GM21447 (cell line): ENCODE measurements at regions not wholly inside any gene's neighbourhood (a gene's known extent, or its start where the extent isn't known, plus 50 kb on each side); places are given as distances from the start of the nearest gene placed in this dataset.
"Not testable (repeated sequence)": the region's sequence is repeated elsewhere in the genome, so short reads cannot be mapped to it uniquely, and the experiment has no call there.

ENCODE experiments used
- ATAC-seq: cut with Tn5 transposase; IDR thresholded peaks from one replicate; pipeline ENCODE4 v1.9.1; 2021; ENCODE audit not compliant: unreplicated experiment

DNA sequence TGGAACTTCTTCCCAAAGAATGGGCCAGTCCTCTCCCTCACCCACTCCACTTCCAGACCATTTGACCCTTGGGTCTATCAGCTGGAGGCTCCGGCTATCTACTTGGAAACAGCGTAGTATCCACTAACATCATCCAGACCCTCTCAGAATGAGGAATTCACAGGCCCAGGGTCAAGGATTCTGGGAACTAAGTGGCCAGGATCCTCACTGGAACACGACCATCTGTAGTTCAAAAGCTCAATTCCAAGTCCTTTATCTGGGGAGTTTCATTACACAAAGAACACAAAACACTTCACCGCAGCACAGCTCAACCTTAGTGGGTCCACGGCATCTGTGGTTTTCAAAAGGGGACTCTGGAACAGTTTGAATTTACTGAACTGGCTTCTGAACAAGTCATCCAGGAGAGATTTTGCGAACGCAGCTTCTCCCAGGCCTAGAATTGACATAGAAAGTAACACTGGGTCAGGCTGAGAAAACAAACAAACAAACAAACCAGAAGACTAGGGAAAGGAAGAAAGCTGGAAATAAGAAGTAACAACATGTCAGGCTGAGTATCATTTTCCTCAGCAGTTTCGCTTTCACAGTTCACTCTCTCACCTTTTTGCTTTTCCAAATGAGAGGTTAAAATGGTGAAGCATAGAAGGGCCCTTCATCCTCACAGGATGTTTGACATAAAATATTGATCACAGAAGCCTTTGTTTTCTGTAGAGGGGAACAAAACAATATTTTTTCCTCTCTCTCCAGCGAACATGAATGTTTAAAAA, 57.6 kb upstream of the USP6NL start:
- no peak for ATAC-seq

DNA sequence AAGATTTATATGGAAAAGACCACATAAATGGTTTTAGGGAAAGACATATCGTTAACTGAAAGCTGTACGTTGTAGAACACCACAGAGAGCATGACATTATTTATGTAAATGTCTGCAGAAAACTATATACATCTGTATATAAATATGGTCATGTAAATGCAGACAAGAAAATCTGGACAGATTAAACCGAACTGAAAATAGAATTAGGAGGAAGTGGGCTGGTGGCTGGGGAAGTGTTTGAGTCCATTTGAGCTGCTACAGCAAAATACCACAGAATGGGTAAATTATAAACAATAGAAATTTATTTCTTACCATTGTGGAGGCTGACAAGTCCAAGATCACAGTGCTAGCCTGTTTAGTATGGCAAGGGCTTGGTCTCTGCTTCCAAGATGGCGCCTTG, 56.3 kb upstream of the USP6NL start:
- ATAC-seq, result no peak

DNA sequence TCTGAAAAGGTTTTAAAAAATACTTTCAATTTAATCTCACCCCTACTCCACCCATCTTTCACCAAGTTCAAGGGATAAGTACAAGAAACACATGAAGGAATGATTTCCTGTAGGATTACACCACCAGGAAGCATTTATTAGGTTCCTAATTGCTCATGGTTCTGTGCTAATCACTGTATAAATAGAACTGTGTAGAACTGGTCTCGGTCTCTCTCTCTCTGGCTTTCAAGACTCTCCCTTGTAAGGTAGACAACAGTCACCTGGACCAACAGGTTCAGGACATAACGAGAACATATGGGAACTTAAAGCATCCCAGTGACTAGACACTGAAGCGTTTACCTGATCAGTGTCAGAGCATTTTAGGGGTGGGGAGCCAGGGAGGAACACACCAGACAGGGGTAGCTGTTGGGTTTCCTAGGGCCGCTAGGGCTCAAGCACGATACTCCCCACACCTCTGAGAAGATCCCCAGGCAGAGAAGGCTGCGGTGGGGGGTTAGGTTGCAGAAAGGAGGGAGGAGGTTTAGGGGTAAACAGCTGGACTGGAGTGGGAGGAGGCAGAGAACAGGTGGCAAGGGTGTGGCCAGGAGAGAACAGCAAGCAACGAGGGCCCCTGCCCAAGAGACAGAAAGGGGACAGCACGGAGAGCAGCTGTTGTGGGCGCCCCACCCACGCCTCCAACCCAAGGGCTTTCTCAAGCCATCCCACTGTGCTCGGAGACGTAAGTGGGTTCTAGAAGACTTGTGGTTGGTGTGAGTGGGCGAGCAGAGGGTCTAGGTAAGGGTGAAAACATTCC, 52.5 kb upstream of the USP6NL start:
- peak; percentile 76 for ATAC-seq

DNA sequence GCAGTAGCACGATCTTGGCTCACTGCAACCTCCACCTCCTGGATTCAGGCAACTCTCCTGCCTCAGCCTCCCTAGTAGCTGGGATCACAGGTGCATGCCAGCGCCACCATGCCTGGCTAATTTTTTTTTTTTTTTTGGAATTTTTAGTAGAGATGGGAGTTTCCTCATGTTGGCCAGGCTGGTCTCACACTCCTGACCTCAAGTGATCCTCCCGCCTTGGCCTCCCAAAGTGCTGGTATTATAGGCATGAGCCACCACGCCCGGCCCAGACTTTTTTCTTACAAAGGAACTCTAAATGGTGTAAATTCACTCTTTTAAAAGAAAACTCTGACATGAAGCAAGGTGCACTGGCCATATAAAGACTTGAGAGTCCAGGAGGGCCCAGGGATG, 51.7 kb upstream of the USP6NL start:
- not testable (repeated sequence) for ATAC-seq

DNA sequence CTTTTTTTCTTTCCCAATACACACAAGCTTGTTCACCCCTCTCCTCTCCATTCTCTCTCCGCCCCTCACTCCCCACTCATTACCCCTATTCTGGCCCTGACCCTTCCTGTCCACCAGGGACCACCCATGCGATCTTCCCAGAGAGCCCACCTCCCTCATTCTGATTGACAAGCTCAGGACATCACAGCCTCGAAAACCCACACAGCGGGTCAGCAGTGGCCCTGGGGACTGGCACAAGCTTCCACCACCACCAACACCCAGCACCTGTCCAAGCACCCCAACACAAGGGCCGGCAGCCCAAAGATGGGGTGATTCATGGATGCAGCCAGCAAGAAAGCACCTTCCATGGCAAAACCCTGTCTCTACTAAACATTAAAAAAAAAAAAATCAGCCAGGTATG, 50.0 kb upstream of the USP6NL start:
- ATAC-seq, result no peak
